CD4-positive, alpha-beta T cell treated with Interleukin-12 subunit alpha and Interleukin-12 subunit beta, for 1 hour (primary cell): ENCODE measurements at regions not wholly inside any gene's neighbourhood (a gene's known extent, or its start where the extent isn't known, plus 50 kb on each side); places are given as distances from the start of the nearest gene placed in this dataset.
"Not testable (repeated sequence)": the region's sequence is repeated elsewhere in the genome, so short reads cannot be mapped to it uniquely, and the experiment has no call there.

Source experiments
- DNase-seq: peaks from one replicate; pipeline ENCODE4 v3.0.0-alpha.2; 2020

GRCh38 chr5:136810261-136810801, 445.0 kb upstream of the TRPC7 start:
- DNase-seq, result no peak

- DNase-seq, result no peak
These were observed 444.0 kb upstream of the TRPC7 start for GRCh38 chr5:136809382-136809781.

GRCh38 chr5:136808756-136809155, 443.4 kb upstream of the TRPC7 start:
- no peak for DNase-seq

GRCh38 chr5:136805466-136805865, 440.1 kb upstream of the TRPC7 start:
- no peak for DNase-seq

GRCh38 chr5:136802383-136802782, 437.0 kb upstream of the TRPC7 start:
- no peak for DNase-seq

GRCh38 chr5:136799806-136800372, 434.5 kb upstream of the TRPC7 start:
- no peak for DNase-seq

GRCh38 chr5:136793300-136793699, 428.0 kb upstream of the TRPC7 start:
- no peak for DNase-seq

- DNase-seq, result no peak
These were observed 416.1 kb upstream of the TRPC7 start for GRCh38 chr5:136781464-136781863.

GRCh38 chr5:136780518-136780917, 415.2 kb upstream of the TRPC7 start:
- DNase-seq, result no peak

- no peak for DNase-seq
These were observed 410.9 kb upstream of the TRPC7 start for GRCh38 chr5:136776022-136776927.

- DNase-seq, result no peak
These were observed 407.1 kb upstream of the TRPC7 start for GRCh38 chr5:136772491-136772890.

GRCh38 chr5:136769900-136770684, 404.7 kb upstream of the TRPC7 start:
- peak; percentile 12 for DNase-seq

- no peak for DNase-seq
These were observed 403.7 kb upstream of the TRPC7 start for GRCh38 chr5:136769093-136769492.

GRCh38 chr5:136768457-136768856, 403.1 kb upstream of the TRPC7 start:
- DNase-seq, result no peak

- DNase-seq, result no peak
These were observed 401.1 kb upstream of the TRPC7 start for GRCh38 chr5:136766456-136766855.

GRCh38 chr5:136764601-136765000, 399.3 kb upstream of the TRPC7 start:
- DNase-seq, result no peak

- DNase-seq, result no peak
These were observed 398.2 kb upstream of the TRPC7 start for GRCh38 chr5:136763548-136763947.

GRCh38 chr5:136754216-136754615, 388.9 kb upstream of the TRPC7 start:
- DNase-seq, result no peak

GRCh38 chr5:136750224-136750862, 385.0 kb upstream of the TRPC7 start:
- DNase-seq, result no peak

GRCh38 chr5:136749016-136749415, 383.7 kb upstream of the TRPC7 start:
- no peak for DNase-seq

GRCh38 chr5:136743052-136743451, 377.7 kb upstream of the TRPC7 start:
- no peak for DNase-seq

- no peak for DNase-seq
These were observed 374.9 kb upstream of the TRPC7 start for GRCh38 chr5:136740228-136740627.

GRCh38 chr5:136739271-136739670, 373.9 kb upstream of the TRPC7 start:
- not testable (repeated sequence) for DNase-seq
